ENCODE measurements at regions not wholly inside any gene's neighbourhood (a gene's known extent, or its start where the extent isn't known, plus 50 kb on each side); places are given as distances from the start of the nearest gene placed in this dataset.

- no peak for DNase-seq (ENCODE audit: low read depth)
- H3K4me3 ChIP-seq (ENCODE audit: control insufficient read depth, low read depth, low read length): no peak overlapping the region
- TF ChIP-seq CTCF (conservative IDR thresholded peaks at IDR 0.05; ENCODE audit: control insufficient read depth, insufficient read depth, low read depth, low read length): no peak
These were observed 140.0 kb downstream of the SLC17A6 start for GRCh38 chr11:22478169-22478568.

- peak; percentile 33 for DNase-seq (ENCODE audit: low read depth)
- TF ChIP-seq CTCF (conservative IDR thresholded peaks at IDR 0.05; ENCODE audit: control insufficient read depth, insufficient read depth, low read depth, low read length): no peak
- H3K4me3 ChIP-seq (ENCODE audit: control insufficient read depth, low read depth, low read length): no peak overlapping the region
These were observed 139.1 kb downstream of the SLC17A6 start for GRCh38 chr11:22477312-22477711.

- no peak overlapping the region for H3K4me3 ChIP-seq (ENCODE audit: control insufficient read depth, low read depth, low read length)
- no peak for TF ChIP-seq CTCF (conservative IDR thresholded peaks at IDR 0.05; ENCODE audit: control insufficient read depth, insufficient read depth, low read depth, low read length)
- no peak for DNase-seq (ENCODE audit: low read depth)
These were observed 138.4 kb downstream of the SLC17A6 start for GRCh38 chr11:22476589-22476988.

GRCh38 chr11:22474616-22475015, 136.4 kb downstream of the SLC17A6 start:
- peak; percentile 52 for DNase-seq (ENCODE audit: low read depth)
- TF ChIP-seq CTCF (conservative IDR thresholded peaks at IDR 0.05; ENCODE audit: control insufficient read depth, insufficient read depth, low read depth, low read length): no peak

GRCh38 chr11:22473586-22473985, 135.4 kb downstream of the SLC17A6 start:
- TF ChIP-seq CTCF (conservative IDR thresholded peaks at IDR 0.05; ENCODE audit: control insufficient read depth, insufficient read depth, low read depth, low read length): no peak
- no peak for DNase-seq (ENCODE audit: low read depth)
- H3K4me3 ChIP-seq (ENCODE audit: control insufficient read depth, low read depth, low read length): no peak overlapping the region

More at GRCh38 chr11:22474616-22475015, 136.4 kb downstream of the SLC17A6 start:
- H3K4me3 ChIP-seq (ENCODE audit: control insufficient read depth, low read depth, low read length): no peak overlapping the region

- peak; percentile 13 for TF ChIP-seq CTCF (conservative IDR thresholded peaks at IDR 0.05; ENCODE audit: control insufficient read depth, insufficient read depth, low read depth, low read length)
- no peak for DNase-seq (ENCODE audit: low read depth)
- H3K4me3 ChIP-seq (ENCODE audit: control insufficient read depth, low read depth, low read length): no peak overlapping the region
These were observed 134.1 kb downstream of the SLC17A6 start for GRCh38 chr11:22472306-22472705.

- DNase-seq (ENCODE audit: low read depth): no peak
- H3K4me3 ChIP-seq (ENCODE audit: control insufficient read depth, low read depth, low read length): no peak overlapping the region
- TF ChIP-seq CTCF (conservative IDR thresholded peaks at IDR 0.05; ENCODE audit: control insufficient read depth, insufficient read depth, low read depth, low read length): no peak
These were observed 133.2 kb downstream of the SLC17A6 start for GRCh38 chr11:22471385-22471784.
